ENCODE measurements at regions not wholly inside any gene's neighbourhood (a gene's known extent, or its start where the extent isn't known, plus 50 kb on each side); places are given as distances from the start of the nearest gene placed in this dataset.

GRCh38 chr5:38162625-38163024, 95.7 kb upstream of the EGFLAM start:
- H3K27ac Mint-ChIP-seq = no peak overlapping the region
- no peak overlapping the region for H3K27ac ChIP-seq (ENCODE audit: low read depth in 1 of 2, low read length in 2 of 2)
- H3K27me3 ChIP-seq (ENCODE audit: control insufficient read depth in 1 of 2, insufficient read depth in 2 of 2, low read length in 2 of 2) = no peaks in the 10 kb centered on the region
- DNase-seq (no peak), ATAC-seq (ENCODE audit: poor library complexity) (no peak)
- intact Hi-C loops (cut with DNase I, micrococcal nuclease) = no loop called here
- H3K36me3 ChIP-seq (ENCODE audit: insufficient read depth, low read length) = no peaks in the 10 kb centered on the region
- no peaks in the 10 kb centered on the region for H3K4me1 ChIP-seq (ENCODE audit: insufficient read depth, low read length)
- no peaks in the 10 kb centered on the region for H3K36me3 Mint-ChIP-seq (ENCODE audit: low read depth)
- no peak for TF ChIP-seq CTCF (IDR thresholded peaks at IDR 0.05)
- CTCF ChIA-PET = no interaction called here
- no peak overlapping the region for H3K4me3 ChIP-seq (ENCODE audit: low read length)
- H3K27me3 Mint-ChIP-seq = peaks cover 3% of the 10 kb centered on the region
- POLR2A ChIA-PET = no interaction called here
- peaks cover 0 to 9% of the 10 kb centered on the region in 2 experiments for H3K9me3 ChIP-seq (ENCODE audit: control insufficient read depth in 1 of 2, insufficient read depth in 1 of 2, low read length in 2 of 2)
- H3K4me3 Mint-ChIP-seq = no peak overlapping the region
- no peaks in the 10 kb centered on the region for H3K9me3 Mint-ChIP-seq
- no peaks in the 10 kb centered on the region for H3K4me1 Mint-ChIP-seq (ENCODE audit: low read depth)

- Mint-ChIP-seq H3K9me3 (no peaks in the 10 kb centered on the region), H3K27me3 (peaks cover 25% of the 10 kb centered on the region), H3K27ac (no peak overlapping the region), H3K4me3 (no peak overlapping the region), H3K36me3 (ENCODE audit: low read depth) (no peaks in the 10 kb centered on the region), H3K4me1 (ENCODE audit: low read depth) (no peaks in the 10 kb centered on the region)
- no peak for DNase-seq
- Histone ChIP-seq H3K9me3 (ENCODE audit: control insufficient read depth in 1 of 2, insufficient read depth in 1 of 2, low read length in 2 of 2) (no peaks in the 10 kb centered on the region), H3K27ac (ENCODE audit: low read depth in 1 of 2, low read length in 2 of 2) (no peak overlapping the region), H3K27me3 (ENCODE audit: control insufficient read depth in 1 of 2, insufficient read depth in 2 of 2, low read length in 2 of 2) (peaks cover 2 to 4% of the 10 kb centered on the region in 2 experiments), H3K36me3 (ENCODE audit: insufficient read depth, low read length) (no peaks in the 10 kb centered on the region), H3K4me3 (ENCODE audit: low read length) (no peak overlapping the region), H3K4me1 (ENCODE audit: insufficient read depth, low read length) (no peaks in the 10 kb centered on the region)
- POLR2A ChIA-PET = no interaction called here
- no peak for TF ChIP-seq CTCF (IDR thresholded peaks at IDR 0.05)
- intact Hi-C loops (cut with DNase I, micrococcal nuclease) = no loop called here
- no peak for ATAC-seq (ENCODE audit: poor library complexity)
- CTCF ChIA-PET = no interaction called here
Measured at GRCh38 chr5:38157024-38157423, 101.3 kb upstream of the EGFLAM start.

- no peak overlapping the region for H3K27ac Mint-ChIP-seq
- ChIA-PET CTCF (no interaction called here), POLR2A (no interaction called here)
- H3K4me3 Mint-ChIP-seq = no peak overlapping the region
- ATAC-seq (ENCODE audit: poor library complexity) (no peak), DNase-seq (no peak)
- Histone ChIP-seq H3K9me3 (ENCODE audit: control insufficient read depth in 1 of 2, insufficient read depth in 1 of 2, low read length in 2 of 2) (no peaks in the 10 kb centered on the region), H3K36me3 (ENCODE audit: insufficient read depth, low read length) (no peaks in the 10 kb centered on the region), H3K4me1 (ENCODE audit: insufficient read depth, low read length) (no peaks in the 10 kb centered on the region), H3K27ac (ENCODE audit: low read depth in 1 of 2, low read length in 2 of 2) (no peak overlapping the region), H3K27me3 (ENCODE audit: control insufficient read depth in 1 of 2, insufficient read depth in 2 of 2, low read length in 2 of 2) (peaks cover 2 to 4% of the 10 kb centered on the region in 2 experiments), H3K4me3 (ENCODE audit: low read length) (no peak overlapping the region)
- no peak for TF ChIP-seq CTCF (IDR thresholded peaks at IDR 0.05)
- H3K36me3 Mint-ChIP-seq (ENCODE audit: low read depth) = no peaks in the 10 kb centered on the region
- H3K9me3 Mint-ChIP-seq = no peaks in the 10 kb centered on the region
- H3K4me1 Mint-ChIP-seq (ENCODE audit: low read depth) = no peaks in the 10 kb centered on the region
- H3K27me3 Mint-ChIP-seq = peaks cover 25% of the 10 kb centered on the region
- intact Hi-C loops (cut with DNase I, micrococcal nuclease) = no loop called here
Measured at GRCh38 chr5:38154615-38155204, 103.6 kb upstream of the EGFLAM start.

All from CD4-positive, alpha-beta T cell (primary cell).